ENCODE measurements at regions not wholly inside any gene's neighbourhood (a gene's known extent, or its start where the extent isn't known, plus 50 kb on each side); places are given as distances from the start of the nearest gene placed in this dataset.

DNA sequence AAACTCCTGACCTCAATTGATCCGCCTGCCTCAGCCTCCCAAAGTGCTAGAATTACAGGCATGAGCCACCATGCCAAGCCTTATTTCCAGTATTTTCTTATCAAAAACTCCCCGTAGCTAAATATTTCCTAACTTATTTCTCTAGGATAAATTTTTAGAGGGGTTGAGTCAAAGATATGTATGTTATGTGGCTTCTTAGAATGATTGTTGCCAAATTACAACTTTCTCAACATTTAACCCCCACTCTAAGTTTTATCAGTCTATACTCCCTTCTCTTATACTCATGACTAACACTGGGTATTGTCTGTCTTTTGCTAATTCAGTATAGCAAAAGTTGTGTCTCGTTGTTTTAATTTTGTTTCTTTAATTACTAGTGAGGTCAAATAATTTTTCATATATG, 187.7 kb upstream of the LNX1 start:
- Histone ChIP-seq H3K9ac (ENCODE audit: low read length) (no peak overlapping the region), H3K4me1 (ENCODE audit: control insufficient read depth in 1 of 2, insufficient read depth in 2 of 2, low read length in 2 of 2) (no peaks in the 10 kb centered on the region), H3K4me3 (replicated peaks in 1 of 2; ENCODE audit: low read depth in 1 of 2, low read length in 2 of 2) (no peak overlapping the region), H3K4me2 (ENCODE audit: low read length) (no peak overlapping the region), H3K9me2 (ENCODE audit: insufficient read depth) (no peaks in the 10 kb centered on the region), H4K20me1 (ENCODE audit: insufficient read depth) (no peaks in the 10 kb centered on the region), H3K79me2 (ENCODE audit: insufficient read depth, low read length) (no peaks in the 10 kb centered on the region), H3K9me3 (ENCODE audit: control insufficient read depth in 1 of 2, insufficient read depth in 1 of 2, low read depth in 1 of 2, low read length in 2 of 2) (no peaks in the 10 kb centered on the region), H3K36me3 (ENCODE audit: control insufficient read depth in 1 of 2, insufficient read depth in 2 of 2, low read length in 2 of 2) (no peaks in the 10 kb centered on the region), H2AFZ (ENCODE audit: low read depth, low read length, poor library complexity, severe bottlenecking) (no peak overlapping the region), H3K27me3 (ENCODE audit: insufficient read depth, low read length) (peaks cover 38% of the 10 kb centered on the region), H3K27ac (ENCODE audit: low read depth, low read length) (no peak overlapping the region)
- ChIA-PET CTCF (no interaction called here), RAD21 (ENCODE audit: low non-redundant PET in 1 of 2, low total read pairs in 2 of 2, uncharacterized antibody in 2 of 2, unreplicated experiment in 2 of 2) (no interaction called here), POLR2A (no interaction called here)
- intact Hi-C loops (cut with micrococcal nuclease): no loop called here
- ATAC-seq (no peak), DNase-seq (ENCODE audit: low read depth, low spot score) (no peak)
- TF ChIP-seq EZH2 (IDR thresholded peaks at IDR 0.05) (no peak), ELF1 (IDR thresholded peaks at IDR 0.05; ENCODE audit: borderline replicate concordance, low read depth) (no peak), FOSL1 (IDR thresholded peaks at IDR 0.05; ENCODE audit: low read depth) (no peak), SRF (IDR thresholded peaks at IDR 0.05; ENCODE audit: low read depth) (no peak)
- TF ChIP-seq, protein P1, sequence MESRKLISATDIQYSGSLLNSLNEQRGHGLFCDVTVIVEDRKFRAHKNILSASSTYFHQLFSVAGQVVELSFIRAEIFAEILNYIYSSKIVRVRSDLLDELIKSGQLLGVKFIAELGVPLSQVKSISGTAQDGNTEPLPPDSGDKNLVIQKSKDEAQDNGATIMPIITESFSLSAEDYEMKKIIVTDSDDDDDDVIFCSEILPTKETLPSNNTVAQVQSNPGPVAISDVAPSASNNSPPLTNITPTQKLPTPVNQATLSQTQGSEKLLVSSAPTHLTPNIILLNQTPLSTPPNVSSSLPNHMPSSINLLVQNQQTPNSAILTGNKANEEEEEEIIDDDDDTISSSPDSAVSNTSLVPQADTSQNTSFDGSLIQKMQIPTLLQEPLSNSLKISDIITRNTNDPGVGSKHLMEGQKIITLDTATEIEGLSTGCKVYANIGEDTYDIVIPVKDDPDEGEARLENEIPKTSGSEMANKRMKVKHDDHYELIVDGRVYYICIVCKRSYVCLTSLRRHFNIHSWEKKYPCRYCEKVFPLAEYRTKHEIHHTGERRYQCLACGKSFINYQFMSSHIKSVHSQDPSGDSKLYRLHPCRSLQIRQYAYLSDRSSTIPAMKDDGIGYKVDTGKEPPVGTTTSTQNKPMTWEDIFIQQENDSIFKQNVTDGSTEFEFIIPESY (IDR thresholded peaks at IDR 0.05; ENCODE audit: extremely low read depth, insufficient replicate concordance, low read length): no peak
- BruUV-seq (replicated peaks): no TSS peak

DNA sequence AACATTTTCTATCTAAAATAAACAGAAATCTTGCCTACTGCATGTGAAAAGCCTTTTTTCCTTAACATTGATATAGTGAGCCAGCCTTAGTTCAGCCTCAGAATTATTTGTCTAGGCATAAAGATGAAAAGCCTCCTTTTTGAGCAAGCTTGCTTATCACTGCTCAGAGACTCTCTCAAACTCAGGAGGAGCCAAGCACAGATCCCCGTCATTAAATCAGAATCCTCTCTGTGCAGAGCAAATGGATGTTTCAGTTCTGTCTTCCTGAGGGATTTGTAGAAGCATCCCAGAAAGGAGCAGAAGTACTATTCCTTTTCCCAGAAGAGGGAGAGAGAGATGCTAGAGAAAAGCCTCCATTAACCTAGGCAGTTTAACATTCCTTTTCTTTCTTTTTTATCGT, 186.9 kb upstream of the LNX1 start:
- H3K4me2 ChIP-seq (ENCODE audit: low read length): no peak overlapping the region
- H3K9me3 ChIP-seq (ENCODE audit: control insufficient read depth in 1 of 2, insufficient read depth in 1 of 2, low read depth in 1 of 2, low read length in 2 of 2): no peaks in the 10 kb centered on the region
- no TSS peak for BruUV-seq (replicated peaks)
- no peak for TF ChIP-seq YY1 (IDR thresholded peaks at IDR 0.05; ENCODE audit: extremely low read depth, insufficient replicate concordance, low read depth, low read length)
- TF ChIP-seq EGR1 (IDR thresholded peaks at IDR 0.05; ENCODE audit: low read depth): no peak
- TF ChIP-seq POLR2AphosphoS5 (IDR thresholded peaks at IDR 0.05; ENCODE audit: low read depth, low read length): no peak
- TF ChIP-seq MAX (IDR thresholded peaks at IDR 0.05): no peak
- TF ChIP-seq, protein P2, sequence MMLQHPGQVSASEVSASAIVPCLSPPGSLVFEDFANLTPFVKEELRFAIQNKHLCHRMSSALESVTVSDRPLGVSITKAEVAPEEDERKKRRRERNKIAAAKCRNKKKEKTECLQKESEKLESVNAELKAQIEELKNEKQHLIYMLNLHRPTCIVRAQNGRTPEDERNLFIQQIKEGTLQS (IDR thresholded peaks at IDR 0.05): no peak
- TF ChIP-seq CBX3 (IDR thresholded peaks at IDR 0.05; ENCODE audit: low read depth): no peak
- TF ChIP-seq TCF7L2 (IDR thresholded peaks at IDR 0.05; ENCODE audit: borderline replicate concordance, extremely low read depth, insufficient read depth, insufficient read length): no peak
- TF ChIP-seq ELF1 (IDR thresholded peaks at IDR 0.05; ENCODE audit: borderline replicate concordance, low read depth): no peak
- TF ChIP-seq EZH2phosphoT487 (IDR thresholded peaks at IDR 0.05; ENCODE audit: borderline replicate concordance): no peak
- no peak for TF ChIP-seq JUND (IDR thresholded peaks at IDR 0.05)
- TF ChIP-seq EZH2 (IDR thresholded peaks at IDR 0.05): no peak
- TF ChIP-seq, protein P3, sequence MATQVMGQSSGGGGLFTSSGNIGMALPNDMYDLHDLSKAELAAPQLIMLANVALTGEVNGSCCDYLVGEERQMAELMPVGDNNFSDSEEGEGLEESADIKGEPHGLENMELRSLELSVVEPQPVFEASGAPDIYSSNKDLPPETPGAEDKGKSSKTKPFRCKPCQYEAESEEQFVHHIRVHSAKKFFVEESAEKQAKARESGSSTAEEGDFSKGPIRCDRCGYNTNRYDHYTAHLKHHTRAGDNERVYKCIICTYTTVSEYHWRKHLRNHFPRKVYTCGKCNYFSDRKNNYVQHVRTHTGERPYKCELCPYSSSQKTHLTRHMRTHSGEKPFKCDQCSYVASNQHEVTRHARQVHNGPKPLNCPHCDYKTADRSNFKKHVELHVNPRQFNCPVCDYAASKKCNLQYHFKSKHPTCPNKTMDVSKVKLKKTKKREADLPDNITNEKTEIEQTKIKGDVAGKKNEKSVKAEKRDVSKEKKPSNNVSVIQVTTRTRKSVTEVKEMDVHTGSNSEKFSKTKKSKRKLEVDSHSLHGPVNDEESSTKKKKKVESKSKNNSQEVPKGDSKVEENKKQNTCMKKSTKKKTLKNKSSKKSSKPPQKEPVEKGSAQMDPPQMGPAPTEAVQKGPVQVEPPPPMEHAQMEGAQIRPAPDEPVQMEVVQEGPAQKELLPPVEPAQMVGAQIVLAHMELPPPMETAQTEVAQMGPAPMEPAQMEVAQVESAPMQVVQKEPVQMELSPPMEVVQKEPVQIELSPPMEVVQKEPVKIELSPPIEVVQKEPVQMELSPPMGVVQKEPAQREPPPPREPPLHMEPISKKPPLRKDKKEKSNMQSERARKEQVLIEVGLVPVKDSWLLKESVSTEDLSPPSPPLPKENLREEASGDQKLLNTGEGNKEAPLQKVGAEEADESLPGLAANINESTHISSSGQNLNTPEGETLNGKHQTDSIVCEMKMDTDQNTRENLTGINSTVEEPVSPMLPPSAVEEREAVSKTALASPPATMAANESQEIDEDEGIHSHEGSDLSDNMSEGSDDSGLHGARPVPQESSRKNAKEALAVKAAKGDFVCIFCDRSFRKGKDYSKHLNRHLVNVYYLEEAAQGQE (IDR thresholded peaks at IDR 0.05; ENCODE audit: low read depth): no peak
- H3K27me3 ChIP-seq (ENCODE audit: insufficient read depth, low read length): peaks cover 38% of the 10 kb centered on the region
- H3K9me2 ChIP-seq (ENCODE audit: insufficient read depth): no peaks in the 10 kb centered on the region
- no peak overlapping the region for H3K27ac ChIP-seq (ENCODE audit: low read depth, low read length)
- no peaks in the 10 kb centered on the region for H3K36me3 ChIP-seq (ENCODE audit: control insufficient read depth in 1 of 2, insufficient read depth in 2 of 2, low read length in 2 of 2)
- CTCF ChIA-PET: no interaction called here
- H3K9ac ChIP-seq (ENCODE audit: low read length): no peak overlapping the region
- no peaks in the 10 kb centered on the region for H3K79me2 ChIP-seq (ENCODE audit: insufficient read depth, low read length)
- H3K4me3 ChIP-seq (replicated peaks in 1 of 2; ENCODE audit: low read depth in 1 of 2, low read length in 2 of 2): no peak overlapping the region
- RAD21 ChIA-PET (ENCODE audit: low non-redundant PET in 1 of 2, low total read pairs in 2 of 2, uncharacterized antibody in 2 of 2, unreplicated experiment in 2 of 2): no interaction called here
- no peak overlapping the region for H2AFZ ChIP-seq (ENCODE audit: low read depth, low read length, poor library complexity, severe bottlenecking)
- H4K20me1 ChIP-seq (ENCODE audit: insufficient read depth): no peaks in the 10 kb centered on the region
- no peak for DNase-seq (ENCODE audit: low read depth, low spot score)
- intact Hi-C loops (cut with micrococcal nuclease): no loop called here
- no peaks in the 10 kb centered on the region for H3K4me1 ChIP-seq (ENCODE audit: control insufficient read depth in 1 of 2, insufficient read depth in 2 of 2, low read length in 2 of 2)
- POLR2A ChIA-PET: no interaction called here
- no peak for ATAC-seq

Measured in HCT116 (cell line).